Upper lobe of left lung (tissue), 4 donors: ENCODE measurements at regions not wholly inside any gene's neighbourhood (a gene's known extent, or its start where the extent isn't known, plus 50 kb on each side); places are given as distances from the start of the nearest gene placed in this dataset.

Experiments used
- CTCF ChIP-seq, 6 experiments: fragments of 450-650 bp in 4 of 6; fragments of 200-600 bp in 2 of 6; sonication (generic) in 2 of 6; IDR thresholded peaks; one replicate each; pipeline ENCODE4 v1.5.1; 2016 to 2019; ENCODE audit warnings: antibody characterized with exemption in 6 of 6
- EP300 ChIP-seq, 4 donors: sonication (generic); formaldehyde crosslinking; IDR thresholded peaks; one replicate each; pipeline ENCODE4 v1.5.1; 2017; ENCODE audit warnings: antibody characterized with exemption in 4 of 4, control low read depth in 2 of 4
- POLR2A ChIP-seq, 4 donors: fragments of 450-650 bp; IDR thresholded peaks; one replicate each; pipeline ENCODE4 v1.5.1; 2016 to 2017; ENCODE audit warnings: antibody characterized with exemption in 4 of 4, mild to moderate bottlenecking in 2 of 4
- POLR2AphosphoS5 ChIP-seq, 2 donors: sonication (generic); formaldehyde crosslinking; IDR thresholded peaks; one replicate each; pipeline ENCODE4 v1.5.1; 2017; ENCODE audit warnings: antibody characterized with exemption in 2 of 2

GRCh38 chr2:4152051-4152450 lies 448.7 kb downstream of the DCDC2C start:
- TF ChIP-seq POLR2A (IDR thresholded peaks at IDR 0.05) (no peak), POLR2AphosphoS5 (IDR thresholded peaks at IDR 0.05) (no peak), CTCF (IDR thresholded peaks at IDR 0.05) (no peak), EP300 (IDR thresholded peaks at IDR 0.05) (no peak)
